Ovary (tissue), 7 donors: ENCODE measurements at regions not wholly inside any gene's neighbourhood (a gene's known extent, or its start where the extent isn't known, plus 50 kb on each side); places are given as distances from the start of the nearest gene placed in this dataset.

Experiments
- DNase-seq, 5 donors: peaks; one replicate each; pipeline ENCODE4 v3.0.0-alpha.2; 2019 to 2020
- H3K27ac ChIP-seq, 2 donors: fragments of 200-600 bp; one replicate each; pipeline versions ENCODE4 v1.5.1 to v1.8.0; 2019 to 2022
- H3K27me3 ChIP-seq: fragments of 200-600 bp; one replicate; pipeline ENCODE4 v1.8.0; 2022
- H3K36me3 ChIP-seq: fragments of 200-600 bp; sonication (generic); one replicate; pipeline ENCODE4 v1.5.1; 2019
- H3K4me1 ChIP-seq: one replicate; pipeline ENCODE4 v1.8.1; 2013; ENCODE audit warnings: mild to moderate bottlenecking, moderate library complexity; ENCODE audit not compliant: insufficient read depth
- H3K4me3 ChIP-seq: fragments of 200-600 bp; sonication (generic); one replicate; pipeline ENCODE4 v1.5.1; 2017
- H3K9me3 ChIP-seq, 2 donors: fragments of 200-600 bp in 1 of 2; sonication (generic) in 1 of 2; one replicate each; pipeline versions ENCODE4 v1.5.1 to v1.8.1; 2013 to 2019; ENCODE audit warnings: mild to moderate bottlenecking in 1 of 2, moderate library complexity in 1 of 2
- EP300 ChIP-seq: sonication (generic); formaldehyde crosslinking; IDR thresholded peaks from one replicate; pipeline ENCODE4 v1.6.1; 2017; ENCODE audit warnings: antibody characterized with exemption
- POLR2A ChIP-seq: fragments of 450-650 bp; IDR thresholded peaks from one replicate; pipeline ENCODE4 v1.6.1; 2017; ENCODE audit warnings: antibody characterized with exemption, mild to moderate bottlenecking, moderate library complexity
- WGBS, 3 donors: extraction: QIAGEN DNeasy Blood & Tissue Kit in 1 of 3; methylation state at CpG; one replicate each; pipeline versions ENCODE4 v1.1.5 to v1.1.7; 2013 to 2017; 5-methylcytosine and 5-hydroxymethylcytosine counted together
- intact Hi-C, 4 donors: fragments of 100-400 bp; cut with DNase I; formaldehyde crosslinking; loops; one replicate each; pipeline versions ENCODE4 v1.11.0 to v1.15.1; 2022 to 2023
- TF ChIP-seq, protein P1 (sequence below), 3 donors: fragments of 450-650 bp in 2 of 3; fragments of 200-600 bp in 1 of 3; IDR thresholded peaks; one replicate each; pipeline versions ENCODE4 v1.5.1 to v1.8.0; 2016 to 2022; ENCODE audit warnings: antibody characterized with exemption in 3 of 3, mild to moderate bottlenecking in 1 of 3
- donor health status: DM: no; HTN: no; CAD: no; lungs with moderate emphysema.
- donor health status: DM: no; HTN: no; CAD: no.
- donor health status: Bipolar disorder and iron deficiency.
- donor health status: DM: no; HTN: no; CAD: no.
- donor health status: DM: yes; HTN: yes; CAD: no.

DNA sequence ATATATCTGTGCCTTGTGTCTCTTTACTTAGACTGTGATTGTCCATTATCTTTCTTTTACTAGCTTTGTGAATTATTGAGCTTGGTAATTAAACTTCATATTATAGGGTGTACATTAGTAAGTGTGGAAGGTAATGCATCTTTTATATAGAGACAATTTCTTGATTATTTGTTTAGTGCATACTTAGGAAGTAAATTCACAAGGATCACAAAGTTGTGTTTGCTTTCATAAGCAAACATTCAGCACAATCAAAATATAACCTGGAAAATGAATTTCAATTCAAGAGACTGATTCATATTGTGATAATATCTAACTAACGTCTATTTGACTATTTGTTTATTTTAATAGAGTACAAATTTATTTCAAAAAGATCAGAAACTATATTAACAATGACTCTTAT lies 749.9 kb upstream of the NUDT12 start:
- intact Hi-C loops: no loop called here
- 52 to 59% (median 53%) methylated on average over 1 of the region's 1 CpG for WGBS, 3 donors

DNA sequence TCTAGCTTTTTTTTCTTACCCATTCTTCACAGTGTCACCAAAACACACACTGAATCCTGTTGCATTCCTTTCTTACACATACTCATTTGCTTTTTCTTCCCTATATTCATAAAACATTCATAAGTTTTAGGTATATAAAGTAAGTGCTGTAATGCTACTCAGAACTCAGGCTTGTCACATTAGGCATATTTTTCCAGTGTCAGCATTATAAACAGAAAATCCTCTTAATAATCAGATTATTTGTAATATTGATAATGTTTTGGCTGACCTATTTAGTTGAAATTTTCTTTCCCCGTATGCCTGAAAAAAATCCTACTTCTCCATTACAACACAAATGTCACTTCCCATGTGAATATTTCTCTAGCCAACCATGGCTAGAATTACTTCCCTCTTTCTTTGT lies 743.0 kb upstream of the NUDT12 start:
- intact Hi-C loops: no loop called here
- Histone ChIP-seq H3K27me3 (no peaks in the 10 kb centered on the region), H3K4me1 (no peaks in the 10 kb centered on the region), H3K36me3 (no peaks in the 10 kb centered on the region), H3K27ac (no peak overlapping the region), H3K4me3 (no peak overlapping the region), H3K9me3 (no peaks in the 10 kb centered on the region)
- no peak for DNase-seq
- WGBS, 3 donors: 75 to 89% (median 89%) methylated on average over 1 of the region's 1 CpG
- TF ChIP-seq EP300 (no peak), POLR2A (no peak)
- TF ChIP-seq, protein P1, sequence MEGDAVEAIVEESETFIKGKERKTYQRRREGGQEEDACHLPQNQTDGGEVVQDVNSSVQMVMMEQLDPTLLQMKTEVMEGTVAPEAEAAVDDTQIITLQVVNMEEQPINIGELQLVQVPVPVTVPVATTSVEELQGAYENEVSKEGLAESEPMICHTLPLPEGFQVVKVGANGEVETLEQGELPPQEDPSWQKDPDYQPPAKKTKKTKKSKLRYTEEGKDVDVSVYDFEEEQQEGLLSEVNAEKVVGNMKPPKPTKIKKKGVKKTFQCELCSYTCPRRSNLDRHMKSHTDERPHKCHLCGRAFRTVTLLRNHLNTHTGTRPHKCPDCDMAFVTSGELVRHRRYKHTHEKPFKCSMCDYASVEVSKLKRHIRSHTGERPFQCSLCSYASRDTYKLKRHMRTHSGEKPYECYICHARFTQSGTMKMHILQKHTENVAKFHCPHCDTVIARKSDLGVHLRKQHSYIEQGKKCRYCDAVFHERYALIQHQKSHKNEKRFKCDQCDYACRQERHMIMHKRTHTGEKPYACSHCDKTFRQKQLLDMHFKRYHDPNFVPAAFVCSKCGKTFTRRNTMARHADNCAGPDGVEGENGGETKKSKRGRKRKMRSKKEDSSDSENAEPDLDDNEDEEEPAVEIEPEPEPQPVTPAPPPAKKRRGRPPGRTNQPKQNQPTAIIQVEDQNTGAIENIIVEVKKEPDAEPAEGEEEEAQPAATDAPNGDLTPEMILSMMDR (IDR thresholded peaks at IDR 0.05): no peak

More for the DNA sequence above, 749.9 kb upstream of the NUDT12 start:
- H3K9me3 ChIP-seq: no peaks in the 10 kb centered on the region
- TF ChIP-seq EP300 (no peak), POLR2A (no peak)
- TF ChIP-seq, protein P1 (IDR thresholded peaks at IDR 0.05): no peak
- H3K27ac ChIP-seq: no peak overlapping the region
- no peak for DNase-seq
- H3K27me3 ChIP-seq: peaks cover 2% of the 10 kb centered on the region
- no peaks in the 10 kb centered on the region for H3K4me1 ChIP-seq
- H3K36me3 ChIP-seq: no peaks in the 10 kb centered on the region
- H3K4me3 ChIP-seq: no peak overlapping the region

DNA sequence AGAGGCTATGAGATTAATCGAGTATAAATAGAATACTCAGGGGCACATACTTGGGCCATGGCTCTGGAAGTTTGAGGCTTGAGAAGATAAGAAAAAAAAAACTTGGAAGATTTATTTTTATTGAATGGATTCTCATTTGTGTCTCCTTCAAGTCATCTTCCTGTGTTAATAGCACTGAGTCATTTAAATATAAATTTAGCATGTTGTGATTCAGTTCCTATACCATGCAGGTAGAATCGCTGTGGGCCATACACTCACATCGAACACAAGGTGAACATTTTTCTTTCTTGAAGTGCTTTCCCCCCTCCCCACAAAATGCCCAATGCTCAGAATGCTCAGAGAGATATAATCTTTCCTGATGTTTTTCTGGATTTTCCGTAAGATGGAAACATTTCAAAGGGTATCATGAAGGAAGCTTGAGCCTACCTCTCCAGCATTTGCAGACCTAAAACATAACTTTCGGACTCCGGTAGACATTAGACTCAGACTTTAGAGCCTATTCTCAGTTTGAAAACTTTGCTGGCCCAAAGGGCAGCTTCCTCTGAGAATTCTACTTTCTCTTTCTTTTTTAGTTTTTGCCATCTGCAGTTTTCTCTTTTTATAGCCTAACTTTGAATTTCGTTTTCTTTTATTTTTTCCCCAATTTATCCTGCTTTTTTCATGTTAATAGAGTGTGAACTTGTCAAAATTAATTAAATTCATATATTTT lies 737.6 kb upstream of the NUDT12 start:
- Histone ChIP-seq H3K4me3 (no peak overlapping the region), H3K27me3 (no peaks in the 10 kb centered on the region), H3K27ac (no peak overlapping the region), H3K4me1 (no peaks in the 10 kb centered on the region), H3K36me3 (no peaks in the 10 kb centered on the region), H3K9me3 (no peaks in the 10 kb centered on the region)
- TF ChIP-seq EP300: no peak
- TF ChIP-seq, protein P1 (IDR thresholded peaks at IDR 0.05): no peak
- no peak for TF ChIP-seq POLR2A
- 89 to 93% (median 92%) methylated on average over 7 of the region's 7 CpGs for WGBS, 3 donors
- no peak for DNase-seq
- intact Hi-C loops: no loop called here

DNA sequence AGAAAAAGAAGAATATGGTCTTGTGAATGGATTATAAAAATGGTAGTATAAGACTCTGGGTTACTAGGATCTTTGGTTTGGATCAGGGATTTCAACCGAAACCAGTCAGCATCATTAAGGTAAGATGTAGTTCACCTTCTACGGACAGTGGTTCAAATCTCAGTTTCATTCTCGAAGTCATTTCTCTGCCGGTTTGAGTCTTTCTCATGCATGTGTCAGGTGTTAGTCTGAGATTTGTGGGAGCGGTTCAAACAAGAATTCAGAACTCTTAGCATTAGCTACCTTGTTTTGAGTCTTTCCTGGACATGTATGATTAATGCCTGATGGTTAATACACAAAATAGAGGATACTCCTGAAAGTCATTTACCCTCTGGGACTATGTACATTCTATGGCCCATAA lies 735.9 kb upstream of the NUDT12 start:
- 96 to 98% (median 96%) methylated on average over 5 of the region's 5 CpGs for WGBS, 3 donors
- H3K9me3 ChIP-seq: no peaks in the 10 kb centered on the region
- H3K27me3 ChIP-seq: no peaks in the 10 kb centered on the region
- no peak overlapping the region for H3K4me3 ChIP-seq
- no peak for DNase-seq
- H3K4me1 ChIP-seq: no peaks in the 10 kb centered on the region
- no peak overlapping the region for H3K27ac ChIP-seq
- intact Hi-C loops: no loop called here
- H3K36me3 ChIP-seq: no peaks in the 10 kb centered on the region
- TF ChIP-seq, protein P1 (IDR thresholded peaks at IDR 0.05): no peak
- TF ChIP-seq EP300 (no peak), POLR2A (no peak)
